ENCODE measurements at regions not wholly inside any gene's neighbourhood (a gene's known extent, or its start where the extent isn't known, plus 50 kb on each side); places are given as distances from the start of the nearest gene placed in this dataset.

- peaks cover 11% of the 10 kb centered on the region for H3K36me3 Mint-ChIP-seq (ENCODE audit: low read depth)
- Histone ChIP-seq H2AFZ (no peak overlapping the region), H4K20me1 (replicated peaks; ENCODE audit: insufficient read depth) (no peaks in the 10 kb centered on the region), H3K27me3 (ENCODE audit: insufficient read depth) (no peaks in the 10 kb centered on the region), H3K79me2 (replicated peaks; ENCODE audit: insufficient read depth) (no peaks in the 10 kb centered on the region), H3F3A (replicated peaks; ENCODE audit: low read depth) (no peaks in the 10 kb centered on the region), H3K27ac (ENCODE audit: low read depth) (no peak overlapping the region), H3K4me2 (no peak overlapping the region), H3K4me3 (no peak overlapping the region), H3K36me3 (ENCODE audit: insufficient read depth) (no peaks in the 10 kb centered on the region), H3K9me2 (ENCODE audit: insufficient read depth) (no peaks in the 10 kb centered on the region), H3K4me1 (ENCODE audit: insufficient read depth) (no peaks in the 10 kb centered on the region)
- H3K4me1 Mint-ChIP-seq: no peaks in the 10 kb centered on the region
- H3K4me3 Mint-ChIP-seq: no peak overlapping the region
- H3K27ac Mint-ChIP-seq: no peak overlapping the region
- H3K27me3 Mint-ChIP-seq (ENCODE audit: insufficient read depth, low read depth, poor library complexity): no peaks in the 10 kb centered on the region
- ATAC-seq: no peak
- DNase-seq (ENCODE audit: low spot score): no peak
- peaks cover 89% of the 10 kb centered on the region for H3K9me3 Mint-ChIP-seq
- no peak for TF ChIP-seq NANOG (IDR thresholded peaks at IDR 0.05; ENCODE audit: borderline replicate concordance)
- TF ChIP-seq JUNB (IDR thresholded peaks at IDR 0.05; ENCODE audit: unreplicated experiment): no peak
- no peak for TF ChIP-seq CTCF (conservative IDR thresholded peaks at IDR 0.05; ENCODE audit: low read depth in 2 of 2)
- TF ChIP-seq ZNF114 (CRISPR knock-in tag; IDR thresholded peaks at IDR 0.05): no peak
- TF ChIP-seq ZNF331 (CRISPR knock-in tag; IDR thresholded peaks at IDR 0.05; ENCODE audit: low read depth): no peak
- no peak for TF ChIP-seq EZH2 (IDR thresholded peaks at IDR 0.05; ENCODE audit: low read depth, unreplicated experiment)
- TF ChIP-seq REST (IDR thresholded peaks at IDR 0.05; ENCODE audit: unreplicated experiment): no peak
- no peak for TF ChIP-seq STAT1 (IDR thresholded peaks at IDR 0.05; ENCODE audit: unreplicated experiment)
- no peak for TF ChIP-seq ETS1 (IDR thresholded peaks at IDR 0.05)
- TF ChIP-seq POLR2AphosphoS5 (IDR thresholded peaks at IDR 0.05; ENCODE audit: low read depth): no peak
- TF ChIP-seq ZNF462 (CRISPR knock-in tag; IDR thresholded peaks at IDR 0.05): no peak
- no peak for TF ChIP-seq CREB1 (CRISPR knock-in tag; IDR thresholded peaks at IDR 0.05; ENCODE audit: low read depth)
- TF ChIP-seq EZH2phosphoT487 (IDR thresholded peaks at IDR 0.05; ENCODE audit: unreplicated experiment): no peak
These were observed 88.6 kb downstream of the EIF1AY start for GRCh38 chrY:20664196-20664595.
